GM12878 (cell line): ENCODE measurements at regions not wholly inside any gene's neighbourhood (a gene's known extent, or its start where the extent isn't known, plus 50 kb on each side); places are given as distances from the start of the nearest gene placed in this dataset.
"Not testable (repeated sequence)": the region's sequence is repeated elsewhere in the genome, so short reads cannot be mapped to it uniquely, and the experiment has no call there.

Source experiments
- CTCF ChIP-seq, 3 experiments: IDR thresholded peaks in 2 of 3; conservative IDR thresholded peaks in 1 of 3; 2 replicates each; pipeline ENCODE4 v1.5.1; 2011; ENCODE audit warnings: low read depth in 3 of 3, low read length in 3 of 3, mild to moderate bottlenecking in 3 of 3, control low read depth in 2 of 3, moderate library complexity in 2 of 3, inconsistent platforms in 1 of 3, mixed read lengths in 1 of 3; ENCODE audit not compliant: control insufficient read depth in 2 of 3, insufficient read depth in 1 of 3; ENCODE audit errors: extremely low read depth in 1 of 3
- POLR2A ChIP-seq: IDR thresholded peaks from 2 replicates; pipeline ENCODE4 v1.6.1; 2011; ENCODE audit warnings: low read depth, mild to moderate bottlenecking, low read length

GRCh38 chr22:47405222-47405621 is 642.8 kb downstream of the TBC1D22A start:
- not testable (repeated sequence) for TF ChIP-seq CTCF (IDR thresholded peaks at IDR 0.05 in 2 of 3, conservative IDR thresholded peaks at IDR 0.05 in 1 of 3; ENCODE audit: control insufficient read depth in 2 of 3, extremely low read depth in 1 of 3, insufficient read depth in 1 of 3, low read depth in 3 of 3, low read length in 3 of 3); POLR2A
